ENCODE measurements at regions not wholly inside any gene's neighbourhood (a gene's known extent, or its start where the extent isn't known, plus 50 kb on each side); places are given as distances from the start of the nearest gene placed in this dataset.

DNA sequence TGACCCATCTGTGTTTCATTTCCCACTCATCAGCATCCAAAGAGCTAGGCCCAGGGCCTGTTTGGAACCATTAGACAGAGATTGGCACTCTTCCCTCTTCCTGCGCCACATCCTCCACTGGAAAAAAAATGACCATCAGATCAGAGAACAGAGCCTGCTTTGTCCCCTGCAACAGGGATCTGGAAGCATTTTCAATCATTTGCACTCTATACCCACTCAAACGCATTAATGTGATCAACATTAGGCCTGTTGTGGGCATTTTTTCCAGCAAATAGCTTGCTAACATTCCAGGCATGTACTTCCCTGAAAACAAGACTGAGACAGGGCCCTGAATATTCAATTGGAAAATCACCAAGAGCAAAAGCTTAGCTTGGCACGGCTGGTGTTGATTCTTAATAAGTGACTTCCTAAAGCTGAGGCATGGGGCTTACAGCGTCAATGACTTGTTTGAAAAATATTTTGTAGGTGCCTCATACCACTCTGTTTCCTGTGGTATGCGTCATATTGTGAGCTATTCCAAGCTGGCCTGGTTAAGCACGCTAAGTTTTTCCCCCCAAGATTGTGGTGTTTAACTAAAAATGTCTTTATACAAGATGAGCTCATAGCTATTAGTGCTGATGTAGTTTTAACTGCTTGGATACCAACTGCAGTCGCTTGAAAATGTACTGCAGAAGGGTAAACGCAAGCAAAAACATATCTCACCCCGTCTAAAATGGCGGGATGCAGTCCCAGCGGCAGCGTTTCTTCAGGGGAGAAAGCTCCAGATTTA lies 404.4 kb downstream of the SPRY2 start:
- TF ChIP-seq, protein P1, sequence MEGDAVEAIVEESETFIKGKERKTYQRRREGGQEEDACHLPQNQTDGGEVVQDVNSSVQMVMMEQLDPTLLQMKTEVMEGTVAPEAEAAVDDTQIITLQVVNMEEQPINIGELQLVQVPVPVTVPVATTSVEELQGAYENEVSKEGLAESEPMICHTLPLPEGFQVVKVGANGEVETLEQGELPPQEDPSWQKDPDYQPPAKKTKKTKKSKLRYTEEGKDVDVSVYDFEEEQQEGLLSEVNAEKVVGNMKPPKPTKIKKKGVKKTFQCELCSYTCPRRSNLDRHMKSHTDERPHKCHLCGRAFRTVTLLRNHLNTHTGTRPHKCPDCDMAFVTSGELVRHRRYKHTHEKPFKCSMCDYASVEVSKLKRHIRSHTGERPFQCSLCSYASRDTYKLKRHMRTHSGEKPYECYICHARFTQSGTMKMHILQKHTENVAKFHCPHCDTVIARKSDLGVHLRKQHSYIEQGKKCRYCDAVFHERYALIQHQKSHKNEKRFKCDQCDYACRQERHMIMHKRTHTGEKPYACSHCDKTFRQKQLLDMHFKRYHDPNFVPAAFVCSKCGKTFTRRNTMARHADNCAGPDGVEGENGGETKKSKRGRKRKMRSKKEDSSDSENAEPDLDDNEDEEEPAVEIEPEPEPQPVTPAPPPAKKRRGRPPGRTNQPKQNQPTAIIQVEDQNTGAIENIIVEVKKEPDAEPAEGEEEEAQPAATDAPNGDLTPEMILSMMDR (IDR thresholded peaks at IDR 0.05): no peak
- TF ChIP-seq POLR2A (IDR thresholded peaks at IDR 0.05): no peak
- no peak for TF ChIP-seq POLR2AphosphoS5 (IDR thresholded peaks at IDR 0.05)

Data from prostate gland (tissue), 2 donors.